NCI-H146 (cell line): ENCODE measurements at regions not wholly inside any gene's neighbourhood (a gene's known extent, or its start where the extent isn't known, plus 50 kb on each side); places are given as distances from the start of the nearest gene placed in this dataset.
A peak's percentile ranks its signal among the peaks of the same experiment; 100 is the strongest.

ENCODE experiments used
- DNase-seq: peaks from one replicate; lab custom pipeline; 2025; lab: John Stamatoyannopoulos, UW

DNA sequence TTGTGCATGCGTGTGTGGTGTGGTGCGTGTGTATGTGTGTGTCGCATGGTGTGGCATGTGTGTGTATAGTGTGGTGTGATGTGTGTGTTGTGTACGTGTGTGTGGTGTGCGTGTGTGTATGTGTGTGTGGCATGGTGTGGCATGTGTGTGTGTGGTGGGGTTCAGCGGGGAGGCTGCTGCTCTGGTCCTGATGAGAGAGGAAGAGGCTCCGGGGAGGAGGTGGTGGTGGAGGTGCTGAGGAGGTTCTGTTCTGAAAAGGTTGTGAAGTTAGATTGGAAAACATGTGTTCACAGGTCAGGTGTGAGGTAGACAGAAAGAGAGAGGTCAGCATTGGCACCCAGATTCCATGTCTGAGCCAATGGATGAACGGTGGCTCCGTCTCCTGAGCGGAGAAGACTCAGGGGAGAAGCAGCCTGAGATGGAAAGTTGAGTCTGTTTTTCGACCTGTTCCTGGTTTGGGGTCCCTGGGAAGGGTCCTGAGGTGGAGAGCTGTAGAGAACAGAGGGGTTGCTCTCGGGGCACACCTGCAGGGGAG, 67.2 kb upstream of the HDAC4 start:
- no peak for DNase-seq

DNA sequence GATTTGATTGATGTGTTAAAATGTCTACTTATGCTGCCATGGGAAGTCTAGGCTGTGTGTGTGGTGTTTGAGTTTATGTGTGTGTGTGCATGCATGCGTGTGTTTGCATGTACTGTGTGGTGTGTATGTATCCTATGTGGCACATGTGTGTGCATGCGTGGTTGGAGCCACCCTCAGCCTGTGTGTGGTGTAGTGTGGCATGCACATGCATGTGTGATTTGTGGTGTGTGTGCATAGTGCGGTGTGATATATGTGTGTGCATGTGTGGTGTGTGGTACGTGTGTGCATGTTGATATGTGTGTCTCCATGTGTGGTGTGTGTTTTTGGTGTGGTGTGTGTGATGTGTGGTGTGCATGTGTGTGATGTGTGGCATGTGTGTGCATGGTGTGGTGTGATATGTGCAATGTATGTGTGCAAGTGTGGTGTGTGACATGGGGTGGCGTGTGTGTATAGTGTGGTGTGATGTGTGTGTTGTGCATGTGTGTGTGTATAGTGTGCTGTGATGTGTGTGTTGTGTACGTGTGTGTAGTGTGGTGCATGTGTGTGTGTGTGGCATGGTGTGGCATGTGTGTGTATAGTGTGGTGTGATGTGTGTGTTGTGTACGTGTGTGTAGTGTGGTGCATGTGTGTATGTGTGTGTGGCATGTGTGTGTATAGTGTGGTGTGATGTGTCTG, 66.6 kb upstream of the HDAC4 start:
- no peak for DNase-seq

DNA sequence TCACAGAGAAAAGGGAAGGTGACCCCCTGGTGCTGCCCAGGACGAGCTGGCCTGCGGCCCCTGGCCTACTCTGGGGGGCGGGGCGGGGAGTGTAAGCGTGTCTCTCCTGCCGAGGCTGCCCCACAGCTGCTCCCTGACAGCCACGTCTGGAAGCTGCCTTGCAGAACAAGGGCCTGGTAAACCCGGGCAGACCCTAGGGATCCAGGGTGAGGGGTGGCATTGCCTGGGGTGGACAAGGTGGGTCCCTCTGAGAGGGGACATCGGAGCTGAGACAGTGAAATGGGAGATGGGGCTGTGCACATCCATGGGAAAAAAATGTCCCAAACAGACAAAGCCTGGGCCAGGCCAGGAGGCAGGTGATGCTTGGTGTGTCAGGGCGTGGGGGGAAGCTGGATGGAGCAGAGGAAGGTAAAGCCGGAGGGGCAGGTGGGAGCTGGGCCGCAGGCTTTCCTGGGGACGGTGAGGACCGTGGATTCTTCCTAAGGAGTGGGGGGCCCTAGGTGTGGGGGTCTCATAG, 66.0 kb upstream of the HDAC4 start:
- DNase-seq: no peak

DNA sequence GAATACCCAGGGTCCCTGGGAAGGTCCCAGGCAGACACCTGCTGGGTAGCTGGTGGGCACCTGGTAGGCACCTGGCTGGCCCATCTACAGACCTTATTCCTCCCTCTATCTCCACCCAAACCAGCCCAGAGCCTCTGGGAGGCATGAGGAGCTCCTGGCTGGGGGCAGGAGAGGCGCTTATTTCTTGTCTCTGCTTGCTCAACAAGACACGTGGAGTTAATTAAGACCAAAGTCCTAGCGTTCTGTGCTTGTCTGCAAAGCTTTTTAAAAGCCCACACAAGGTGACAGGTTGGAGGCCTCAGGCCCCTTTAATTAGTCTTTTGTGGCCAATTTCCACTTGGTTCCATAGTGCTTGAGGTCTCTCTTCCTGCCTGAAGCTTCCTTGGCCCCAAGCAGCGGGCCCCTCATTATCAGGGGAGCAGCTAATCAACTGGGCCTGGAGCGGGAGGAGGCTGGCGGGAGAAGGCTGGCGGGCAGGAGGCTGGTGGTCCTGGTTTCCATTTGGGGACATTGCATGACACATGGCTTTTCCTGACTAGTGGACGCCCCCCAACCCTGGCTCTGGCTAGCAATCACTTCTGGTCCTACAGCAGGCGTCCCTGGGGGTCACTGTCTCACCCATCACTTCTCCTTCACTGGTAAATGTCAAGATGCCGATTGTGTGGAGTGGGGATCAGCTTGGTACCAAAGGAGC, 65.4 kb upstream of the HDAC4 start:
- no peak for DNase-seq

DNA sequence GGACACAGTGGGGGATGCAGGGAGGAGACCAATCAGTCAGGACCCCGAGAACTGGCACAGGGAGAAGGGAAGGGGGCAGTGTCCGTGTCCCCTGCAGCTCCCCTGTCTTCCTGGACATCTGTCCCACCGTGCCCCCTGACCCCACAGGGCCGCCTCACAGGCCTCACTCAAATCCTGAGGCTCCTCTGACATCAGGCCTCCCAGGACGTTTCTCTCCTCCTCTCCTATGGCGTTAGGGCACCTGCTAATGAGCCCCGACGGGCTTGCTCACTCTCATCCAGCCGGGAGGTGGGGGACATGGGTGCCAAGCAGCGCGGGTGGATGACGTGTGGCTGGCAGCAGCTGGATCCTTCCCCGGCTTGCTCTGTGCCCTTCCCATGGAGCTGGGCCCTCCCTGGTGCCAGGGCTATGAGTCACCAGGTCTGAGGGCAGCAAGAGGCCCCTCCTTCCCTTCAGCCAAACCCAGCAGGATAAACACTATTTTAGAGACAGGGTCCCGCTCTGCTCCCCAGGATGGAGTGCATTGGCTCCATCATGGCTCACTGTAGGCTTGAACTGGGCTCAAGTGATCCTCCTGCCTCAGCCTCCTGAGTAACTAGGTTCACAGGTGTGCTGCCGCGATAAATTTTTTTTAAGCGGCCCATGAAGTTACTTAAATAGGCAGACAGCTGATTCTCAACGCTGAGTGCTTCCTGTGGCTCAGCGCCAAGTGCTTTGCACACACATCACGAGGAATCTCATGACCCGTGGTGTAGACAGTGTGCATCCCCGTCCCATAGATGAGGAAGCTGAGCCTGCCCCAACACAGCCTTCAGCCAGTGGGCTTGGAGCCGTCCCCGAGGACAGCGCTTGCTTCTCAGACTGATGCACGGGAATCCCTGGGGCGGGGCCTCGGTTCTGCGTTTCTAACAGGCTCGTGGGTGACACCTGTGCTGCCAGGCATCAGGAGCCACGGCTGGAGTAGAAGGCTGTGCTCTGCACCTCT, 64.5 kb upstream of the HDAC4 start:
- DNase-seq: peak; percentile 35

DNA sequence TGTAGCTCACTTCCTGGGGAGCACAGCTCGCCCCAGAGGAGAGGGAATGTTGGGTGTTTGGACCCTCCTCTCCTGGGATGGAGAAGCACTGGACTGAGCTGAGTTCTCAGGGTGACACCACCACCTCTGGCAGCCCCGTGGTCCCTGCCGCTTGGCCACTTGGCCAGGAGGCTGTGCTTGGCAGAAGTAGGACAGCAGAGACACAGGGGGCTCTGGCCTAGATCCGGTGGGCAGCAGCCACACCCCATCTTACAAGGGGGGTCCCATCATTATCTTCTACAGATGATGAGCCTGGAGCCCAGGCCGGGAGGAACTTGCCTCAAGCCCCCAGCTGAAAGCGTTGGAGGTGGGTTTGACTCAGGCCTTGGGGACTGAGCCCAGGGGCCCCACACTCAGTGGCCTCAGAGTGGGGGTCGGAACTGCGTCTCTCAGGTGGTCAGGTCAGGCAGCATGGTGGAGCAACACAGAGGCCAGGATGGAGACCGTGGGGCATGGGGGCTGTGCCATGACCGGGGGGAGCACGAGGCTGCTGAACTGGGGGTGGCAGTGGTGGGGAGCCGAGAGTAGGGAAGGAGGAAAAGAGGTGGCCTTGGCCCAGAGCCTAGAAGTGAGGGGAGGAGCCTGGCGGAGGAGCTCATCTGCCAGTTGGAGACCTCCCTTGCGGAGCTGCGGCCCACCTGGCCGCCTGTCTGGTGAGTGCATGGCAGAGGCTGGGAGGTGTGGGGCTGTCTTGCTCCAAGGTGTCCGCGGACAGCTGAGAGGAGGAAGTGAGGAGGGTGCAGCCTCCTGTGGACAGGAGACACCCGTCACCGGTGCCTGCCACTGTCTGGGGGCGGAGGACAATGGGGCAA, 63.6 kb upstream of the HDAC4 start:
- no peak for DNase-seq

DNA sequence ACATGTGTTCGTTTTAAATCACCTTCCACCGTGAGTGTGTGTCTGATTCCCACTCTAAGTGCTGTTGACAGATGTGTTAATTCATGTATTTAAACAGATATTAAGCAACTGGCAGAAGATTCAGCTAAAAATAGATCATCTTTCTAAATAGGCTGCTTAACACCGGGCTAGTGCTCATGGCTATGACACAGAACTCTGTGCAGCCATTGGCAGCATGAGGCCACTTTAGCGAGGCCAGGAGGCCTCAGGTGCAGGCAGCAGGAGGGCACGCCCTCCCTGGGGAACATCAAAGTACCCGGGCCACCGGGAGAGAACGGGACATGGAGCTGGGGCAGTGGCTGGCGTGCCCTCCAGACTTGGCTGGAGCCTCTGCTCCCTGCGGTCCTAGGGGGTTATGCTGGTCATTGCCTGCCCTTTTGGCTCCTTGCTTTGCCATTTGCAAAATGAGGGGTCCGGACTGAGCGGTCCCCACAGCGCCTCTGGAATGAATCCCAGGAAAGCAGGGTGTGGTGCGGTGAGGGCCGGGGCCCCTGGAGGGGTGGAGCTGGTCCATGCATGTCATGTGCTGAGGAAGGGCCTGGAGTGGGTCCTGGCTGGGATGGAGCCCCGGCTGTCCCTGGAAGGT, 62.8 kb upstream of the HDAC4 start:
- peak; percentile 5 for DNase-seq

DNA sequence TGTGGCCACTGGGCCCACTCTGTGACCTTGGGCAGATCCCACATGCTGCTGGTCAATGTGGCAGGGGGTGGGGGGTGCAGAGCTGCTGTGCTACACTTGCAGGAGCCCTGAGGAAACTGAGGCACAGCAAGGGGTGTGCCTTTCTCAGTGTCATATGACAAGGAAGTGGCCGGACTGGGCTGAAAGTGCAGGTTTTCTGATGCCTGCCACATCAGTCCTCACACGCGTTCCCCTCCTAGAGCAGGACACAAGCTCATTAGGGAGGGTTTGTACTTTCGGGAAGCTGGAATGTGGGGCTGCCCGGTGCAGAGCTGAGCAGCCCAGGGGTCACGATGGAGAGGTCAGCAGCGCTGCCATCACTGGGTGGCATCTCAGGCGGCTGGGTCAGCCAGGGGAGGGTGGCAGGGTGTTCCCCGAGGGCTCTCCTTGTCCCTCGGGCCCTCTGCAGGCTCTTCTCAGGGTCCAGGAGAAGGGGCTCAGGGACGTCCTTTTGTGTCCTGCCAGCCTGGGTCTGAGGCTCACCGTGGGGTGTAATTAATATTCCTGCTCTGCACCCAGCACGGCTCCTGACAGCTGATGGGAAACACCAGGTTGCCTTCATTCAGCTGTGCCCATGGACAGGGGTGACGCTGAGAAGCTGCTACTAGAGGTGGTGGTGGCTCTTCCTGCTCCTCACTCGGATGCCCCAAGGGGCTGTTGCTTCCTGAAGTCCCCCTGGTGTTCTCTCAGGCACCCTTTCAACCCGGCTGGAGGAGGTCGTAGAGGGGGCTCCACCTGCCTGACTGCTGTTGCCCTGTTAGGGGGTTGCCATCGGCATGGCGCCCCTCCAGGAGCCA, 62.1 kb upstream of the HDAC4 start:
- DNase-seq: peak; percentile 17

DNA sequence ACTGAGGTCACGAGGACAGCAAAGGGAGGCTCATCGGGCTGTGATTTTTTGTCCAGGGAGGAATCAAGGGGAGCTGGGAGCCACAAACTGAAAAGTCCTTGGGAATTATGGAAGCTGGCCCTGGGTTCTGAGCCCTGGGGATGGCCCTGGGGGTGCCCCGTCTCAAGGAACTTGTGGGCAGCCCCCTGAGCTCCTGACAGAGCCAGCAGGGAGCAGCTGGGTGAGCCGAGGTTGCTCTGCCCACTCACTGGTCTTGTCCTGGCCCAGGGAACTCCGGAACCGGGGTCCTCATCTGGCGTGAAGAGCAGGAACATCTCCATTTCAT, 61.3 kb upstream of the HDAC4 start:
- DNase-seq: no peak

DNA sequence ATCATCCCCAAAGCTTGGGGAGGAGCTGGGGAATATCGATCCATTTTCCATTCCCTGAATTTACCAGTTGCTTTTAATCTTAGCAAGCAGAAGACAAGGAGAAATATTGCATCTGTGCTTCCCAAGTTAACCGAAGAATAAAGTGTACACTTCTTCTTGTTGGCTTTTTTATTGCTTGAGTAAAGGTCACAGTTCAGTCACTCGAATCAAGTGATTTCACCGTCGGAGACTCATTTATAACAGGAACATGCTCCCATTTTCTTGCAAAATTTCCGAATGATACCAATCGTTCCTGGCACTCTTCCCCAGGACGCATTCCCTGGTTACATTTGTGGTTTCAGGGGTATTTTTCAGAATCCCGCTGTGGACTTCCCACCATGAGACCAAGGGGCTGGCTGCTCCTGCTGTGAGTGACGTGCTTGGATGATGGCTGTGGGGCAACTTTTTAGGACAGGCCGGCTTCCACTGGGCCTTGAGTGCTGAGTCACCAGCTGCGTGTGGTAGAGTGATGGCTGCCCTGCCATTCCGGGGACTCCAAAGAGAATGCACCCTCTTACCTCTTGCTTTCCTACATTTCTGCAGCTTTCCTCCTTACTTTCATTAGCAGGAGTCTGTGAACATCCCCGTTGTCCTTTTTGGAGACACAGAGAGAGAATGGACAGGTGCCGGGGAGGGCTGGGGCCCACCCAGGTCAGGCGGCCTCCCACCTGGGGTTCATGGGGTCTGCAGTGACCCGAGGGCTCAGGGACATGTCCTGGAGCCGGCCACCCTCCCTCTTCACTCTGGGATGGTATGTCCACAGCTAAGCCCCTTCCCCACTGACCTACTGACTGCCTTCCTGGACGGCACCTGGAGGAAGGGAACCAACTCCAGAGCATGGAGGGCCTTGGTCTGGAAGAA, 60.7 kb upstream of the HDAC4 start:
- DNase-seq: no peak

DNA sequence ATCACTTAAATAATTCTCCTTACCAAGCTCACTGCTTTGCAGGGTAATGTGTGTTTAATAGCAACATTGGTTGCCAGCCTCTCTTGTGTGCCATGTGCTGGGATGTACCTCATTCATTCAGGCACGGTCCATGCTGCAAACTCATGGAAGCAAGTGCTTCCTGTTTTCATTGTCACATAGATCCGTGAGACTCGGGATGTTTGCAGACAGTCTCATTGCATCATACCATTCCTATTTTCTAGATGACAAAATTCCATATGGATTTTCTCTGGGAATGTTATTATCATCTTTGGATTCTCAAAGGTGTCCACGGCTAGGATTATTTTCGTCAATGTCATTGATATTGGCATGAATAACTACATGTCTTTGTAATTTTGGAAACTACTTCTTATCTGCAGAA, 60.0 kb upstream of the HDAC4 start:
- no peak for DNase-seq

DNA sequence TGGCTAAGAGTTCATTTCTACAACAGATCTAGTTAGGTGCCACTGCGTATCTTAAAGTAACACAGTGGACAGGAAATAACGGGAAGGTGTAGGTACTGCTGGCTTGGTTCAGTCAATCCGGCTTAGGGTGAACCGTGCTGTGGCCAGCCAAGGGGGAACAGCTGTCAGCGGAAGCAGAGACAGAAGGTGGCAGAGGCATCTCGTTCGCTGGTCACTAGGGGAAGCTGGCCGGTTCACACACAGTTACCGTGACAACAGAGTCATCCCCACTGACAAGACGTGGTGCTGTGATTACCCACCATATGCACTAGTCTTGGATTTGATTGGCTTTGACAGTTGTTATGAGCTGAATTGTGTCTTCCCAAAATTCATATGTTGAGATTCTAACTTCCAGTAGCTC, 58.8 kb upstream of the HDAC4 start:
- DNase-seq: peak; percentile 19

DNA sequence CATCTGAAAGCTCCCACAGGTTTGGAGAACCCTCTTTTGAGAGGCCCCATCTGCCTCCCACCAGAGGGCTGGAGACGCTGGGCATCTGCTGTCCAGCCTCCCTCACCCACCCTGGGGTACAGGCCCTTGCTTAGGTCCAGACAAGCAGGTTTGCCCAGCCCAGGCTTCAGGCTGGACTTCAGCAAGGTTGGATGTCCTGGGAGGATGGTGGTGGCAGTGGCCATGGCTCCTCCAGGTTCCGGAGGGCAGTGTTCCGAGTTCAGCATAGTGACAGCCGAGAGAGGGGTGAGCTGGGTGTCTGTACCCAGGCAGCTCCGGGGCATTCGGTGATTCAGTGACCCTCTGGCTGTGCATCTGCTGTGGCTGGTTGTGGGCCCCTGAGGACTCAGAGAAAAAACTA, 58.2 kb upstream of the HDAC4 start:
- DNase-seq: no peak

DNA sequence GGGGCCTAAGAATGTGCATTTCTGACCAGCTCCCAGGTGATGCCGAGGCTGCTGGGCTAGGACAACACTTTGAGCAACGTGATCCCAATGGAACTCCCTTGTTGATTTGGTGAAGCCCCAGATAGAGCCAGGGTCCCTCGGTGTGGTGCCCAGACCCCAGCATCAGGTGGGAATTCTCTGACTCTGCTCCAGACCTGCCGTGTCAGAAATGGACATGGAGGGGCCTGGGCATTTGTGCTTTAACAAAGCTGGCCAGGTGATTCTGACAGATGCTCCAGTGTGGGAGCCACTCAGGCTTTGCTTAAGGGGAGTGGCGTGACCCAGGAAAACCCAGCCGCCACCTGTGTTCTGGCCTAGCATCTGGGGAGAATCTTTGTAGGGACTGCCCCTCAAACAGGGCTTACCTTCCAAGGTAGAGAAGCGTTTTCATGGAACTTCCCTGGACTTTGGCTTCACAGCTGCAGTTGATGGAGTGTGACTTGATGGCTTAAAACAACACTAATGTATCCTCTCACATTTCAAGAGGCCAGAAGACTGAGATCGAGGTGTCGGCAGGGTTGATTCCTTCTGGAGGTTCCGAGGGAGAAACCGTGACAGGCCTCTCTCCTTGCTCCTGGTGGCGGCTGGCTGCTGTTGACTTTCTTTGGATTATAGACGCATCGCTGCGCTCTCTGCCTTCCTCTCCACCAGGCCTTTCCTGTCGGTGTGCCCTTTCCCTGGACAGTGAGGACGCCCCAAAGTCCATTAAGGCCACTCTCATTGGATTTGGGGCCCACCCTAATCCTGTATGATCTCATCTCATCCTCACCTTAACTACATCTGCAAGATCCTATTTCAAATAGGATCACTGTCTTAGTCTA, 57.0 kb upstream of the HDAC4 start:
- no peak for DNase-seq

DNA sequence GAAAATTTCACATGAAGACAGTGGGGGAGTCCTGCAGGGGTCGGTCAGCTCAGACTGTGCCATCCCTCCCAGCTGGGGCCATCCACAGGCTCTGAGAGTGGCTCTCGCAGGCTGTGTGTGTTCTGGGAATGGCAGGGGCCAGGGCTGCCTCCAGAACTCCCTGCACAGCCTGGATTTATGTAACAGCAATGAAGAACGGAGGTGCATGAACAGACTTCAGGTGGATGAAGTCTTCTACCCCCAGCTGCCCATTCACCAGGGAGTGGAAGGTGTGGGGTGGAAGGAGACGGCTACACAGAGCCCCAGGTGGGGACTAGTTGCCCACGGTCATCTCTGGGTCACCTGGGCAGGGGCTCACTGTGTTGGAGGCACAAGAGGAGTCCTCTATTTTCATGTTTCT, 56.1 kb upstream of the HDAC4 start:
- DNase-seq: no peak

DNA sequence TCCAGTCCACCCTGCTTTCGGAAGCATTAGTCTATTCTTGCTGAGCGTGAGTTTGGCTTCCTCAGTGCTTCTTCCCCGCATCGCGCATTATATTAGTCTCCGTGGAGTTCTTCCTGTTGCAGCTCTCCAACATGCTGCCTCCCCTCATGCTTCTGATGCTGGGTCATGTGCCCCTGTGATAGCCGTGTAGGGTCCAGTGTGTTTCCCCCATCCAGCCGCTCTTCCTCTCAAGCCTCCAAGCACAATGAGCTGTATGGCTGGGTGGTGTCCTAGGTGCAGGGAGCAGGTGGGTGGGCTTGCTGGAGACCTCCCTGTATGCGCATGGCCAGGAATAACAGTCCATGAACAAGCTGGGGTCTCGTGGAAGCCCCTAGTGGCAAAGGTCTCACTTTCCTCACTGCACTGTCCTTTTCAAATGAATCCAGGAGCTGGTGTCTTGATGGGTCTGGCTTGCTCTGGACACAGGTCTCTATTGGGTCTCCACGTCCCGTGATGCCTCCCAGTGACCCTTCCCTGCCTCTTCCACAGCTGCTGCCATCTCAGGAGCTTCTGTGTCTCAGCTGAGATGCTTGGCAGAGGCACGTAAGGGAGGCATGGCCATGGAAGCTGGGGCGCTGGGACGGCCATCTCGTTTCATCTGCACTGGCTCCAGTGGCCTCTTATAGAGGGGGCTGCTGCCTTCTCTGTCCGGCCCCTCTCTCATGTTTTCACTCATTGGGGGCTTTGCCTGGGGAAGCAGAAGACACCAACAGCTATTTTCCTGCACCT, 54.8 kb upstream of the HDAC4 start:
- DNase-seq: no peak

DNA sequence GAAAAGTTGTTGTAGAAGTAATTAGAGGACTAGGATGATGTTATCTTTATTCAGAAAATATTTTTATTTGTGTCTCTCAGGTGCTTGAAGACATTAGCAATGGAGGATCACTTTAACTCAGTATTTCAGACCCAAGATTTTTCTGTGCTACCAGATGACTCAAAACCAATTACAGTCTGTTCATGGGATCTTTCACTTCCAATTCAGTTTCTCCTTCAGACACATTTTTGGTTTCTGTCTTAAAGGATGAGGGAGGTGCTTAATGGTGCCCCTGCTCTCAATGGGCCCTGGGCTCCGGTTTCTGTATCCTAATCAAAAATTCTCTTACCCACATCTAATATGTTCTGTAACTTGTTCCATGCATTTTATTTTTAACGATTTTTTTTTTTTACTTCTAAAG, 53.7 kb upstream of the HDAC4 start:
- DNase-seq: no peak
